CD8-positive, alpha-beta memory T cell (primary cell): ENCODE measurements at regions not wholly inside any gene's neighbourhood (a gene's known extent, or its start where the extent isn't known, plus 50 kb on each side); places are given as distances from the start of the nearest gene placed in this dataset.

Experiments used
- CTCF ChIA-PET: fragments of 350-600 bp; sonication (Branson Sonifier 250); formaldehyde crosslinking; loops from one replicate; lab custom pipeline; 2021; ENCODE audit warnings: antibody characterized with exemption; lab: Charles Lee
- POLR2A ChIA-PET: fragments of 350-600 bp; sonication (Branson Sonifier 250); formaldehyde crosslinking; loops from one replicate; lab custom pipeline; 2021; ENCODE audit warnings: antibody characterized with exemption; lab: Charles Lee
- DNase-seq, 5 donors: peaks; one replicate each; pipeline versions ENCODE4 v3.0.0 to v3.0.0-alpha.2; 2020 to 2022; ENCODE audit warnings: mixed read lengths in 1 of 5
- H3K27ac ChIP-seq: one replicate; pipeline ENCODE4 v1.7.0; 2013; ENCODE audit warnings: low read depth, mild to moderate bottlenecking, low read length, moderate library complexity
- H3K27me3 ChIP-seq: 2 replicates; pipeline ENCODE4 v1.7.0; 2013; ENCODE audit warnings: low read length, mild to moderate bottlenecking; ENCODE audit not compliant: insufficient read depth, poor library complexity, severe bottlenecking
- H3K36me3 ChIP-seq: 2 replicates; pipeline ENCODE4 v1.7.0; 2013; ENCODE audit warnings: mild to moderate bottlenecking, low read length, moderate library complexity; ENCODE audit not compliant: insufficient read depth
- H3K4me1 ChIP-seq: 2 replicates; pipeline ENCODE4 v1.7.0; 2013; ENCODE audit warnings: mild to moderate bottlenecking, low read length, moderate library complexity; ENCODE audit not compliant: insufficient read depth
- H3K4me3 ChIP-seq: 2 replicates; pipeline ENCODE4 v1.7.0; 2013; ENCODE audit warnings: mild to moderate bottlenecking, low read length
- H3K9me3 ChIP-seq: 2 replicates; pipeline ENCODE4 v1.7.0; 2013; ENCODE audit warnings: mild to moderate bottlenecking, low read length
- H3K27ac Mint-ChIP-seq, 8 donors: one replicate each; pipeline ENCODE4 v1.8.0; 2020 to 2021; ENCODE audit warnings: mixed read lengths in 8 of 8, mild to moderate bottlenecking in 6 of 8, inconsistent platforms in 3 of 8, moderate library complexity in 3 of 8
- H3K27me3 Mint-ChIP-seq, 2 donors: one replicate each; pipeline ENCODE4 v1.8.0; 2020 to 2021; ENCODE audit warnings: mixed read lengths in 2 of 2, mild to moderate bottlenecking in 1 of 2, moderate library complexity in 1 of 2
- H3K36me3 Mint-ChIP-seq, 3 donors: one replicate each; pipeline ENCODE4 v1.8.0; 2020 to 2021; ENCODE audit warnings: mixed read lengths in 3 of 3, inconsistent platforms in 1 of 3, mild to moderate bottlenecking in 1 of 3
- H3K4me1 Mint-ChIP-seq, 3 donors: one replicate each; pipeline ENCODE4 v1.8.0; 2020 to 2021; ENCODE audit warnings: mixed read lengths in 3 of 3, inconsistent platforms in 1 of 3, mild to moderate bottlenecking in 1 of 3
- H3K4me3 Mint-ChIP-seq, 7 donors: one replicate each; pipeline ENCODE4 v1.8.0; 2020 to 2021; ENCODE audit warnings: mixed read lengths in 7 of 7, mild to moderate bottlenecking in 6 of 7, moderate library complexity in 4 of 7, inconsistent platforms in 2 of 7
- H3K9me3 Mint-ChIP-seq, 5 donors: one replicate each; pipeline ENCODE4 v1.8.0; 2020 to 2022; ENCODE audit warnings: mixed read lengths in 5 of 5, mild to moderate bottlenecking in 3 of 5, moderate library complexity in 2 of 5, inconsistent platforms in 1 of 5

DNA sequence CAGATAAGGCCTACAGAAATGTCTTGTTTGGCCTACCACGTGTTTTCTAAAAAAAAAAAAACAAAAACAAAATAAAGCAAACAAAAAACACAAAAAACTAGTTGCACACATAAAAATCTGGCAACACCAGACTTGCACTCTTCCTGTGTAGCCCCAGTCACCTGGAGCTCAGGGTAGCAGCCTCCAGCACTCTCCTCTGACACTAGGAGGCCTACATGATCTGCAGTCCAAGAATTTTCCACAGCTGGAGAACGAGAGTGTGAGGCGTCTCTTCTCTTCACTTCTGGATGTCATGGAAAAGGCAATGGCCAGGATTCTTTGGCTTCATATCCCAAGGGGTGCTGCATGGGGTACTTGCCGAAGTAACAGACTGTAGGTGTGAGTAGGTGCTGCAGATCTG, 310.2 kb upstream of the SALL1 start:
- no peaks in the 10 kb centered on the region for H3K4me1 Mint-ChIP-seq
- no peak overlapping the region for H3K27ac ChIP-seq
- H3K27me3 ChIP-seq, result no peaks in the 10 kb centered on the region
- H3K36me3 Mint-ChIP-seq, result no peaks in the 10 kb centered on the region
- H3K9me3 Mint-ChIP-seq, result peaks cover 6 to 20% (median 9%) of the 10 kb centered on the region in 5 donors
- ChIA-PET POLR2A (no interaction called here), CTCF (no interaction called here)
- no peaks in the 10 kb centered on the region for H3K9me3 ChIP-seq
- no peak overlapping the region for H3K4me3 ChIP-seq
- H3K27ac Mint-ChIP-seq, result no peak overlapping the region
- peaks cover 0 to 1% of the 10 kb centered on the region in 2 donors for H3K27me3 Mint-ChIP-seq
- H3K4me1 ChIP-seq, result no peaks in the 10 kb centered on the region
- no peak for DNase-seq
- no peak overlapping the region for H3K4me3 Mint-ChIP-seq
- no peaks in the 10 kb centered on the region for H3K36me3 ChIP-seq

DNA sequence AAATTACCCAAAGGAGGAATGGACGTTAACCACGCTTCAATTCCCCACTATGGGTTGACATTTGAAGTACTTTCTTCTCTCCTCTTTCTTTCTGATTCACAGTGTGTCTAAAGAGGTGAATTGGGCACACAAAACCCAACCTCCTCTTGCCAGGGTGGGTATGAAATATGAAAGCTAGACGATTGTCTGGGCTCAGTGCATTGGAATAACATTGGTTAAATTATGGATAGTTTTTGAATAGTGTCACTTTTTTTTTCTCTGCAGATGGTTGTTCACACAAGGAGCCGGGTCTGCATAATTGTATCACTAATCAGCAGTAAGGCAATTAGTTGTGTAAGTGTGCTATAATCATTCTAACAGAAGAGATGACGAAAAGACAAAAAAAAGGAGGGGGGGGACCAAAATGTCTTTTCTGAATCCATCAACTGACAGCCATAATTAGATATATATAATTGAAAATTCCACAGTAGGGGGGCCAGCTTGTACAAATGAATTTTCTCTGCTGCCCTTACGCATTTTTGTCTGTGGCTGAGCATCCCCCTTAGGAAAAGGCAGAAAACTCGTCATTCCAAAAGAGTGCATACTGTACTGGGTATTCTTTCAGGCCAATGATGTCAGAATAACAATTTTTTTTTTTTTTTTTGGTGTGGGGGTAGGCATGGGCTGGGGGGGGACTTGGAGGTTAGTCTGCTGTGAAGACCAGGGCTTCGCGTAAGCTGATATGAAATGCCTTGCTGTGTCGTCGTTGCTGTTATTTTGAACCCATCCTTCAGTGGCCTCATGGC, 307.5 kb upstream of the SALL1 start:
- no peak for DNase-seq
- POLR2A ChIA-PET, result no interaction called here
- H3K36me3 Mint-ChIP-seq, result no peaks in the 10 kb centered on the region
- H3K9me3 Mint-ChIP-seq, result peaks cover 8 to 13% (median 11%) of the 10 kb centered on the region in 5 donors
- Histone ChIP-seq H3K36me3 (no peaks in the 10 kb centered on the region), H3K27ac (no peak overlapping the region), H3K27me3 (no peaks in the 10 kb centered on the region), H3K4me1 (no peaks in the 10 kb centered on the region), H3K4me3 (no peak overlapping the region), H3K9me3 (no peaks in the 10 kb centered on the region)
- H3K27ac Mint-ChIP-seq, result no peak overlapping the region
- no peaks in the 10 kb centered on the region for H3K27me3 Mint-ChIP-seq
- no peaks in the 10 kb centered on the region for H3K4me1 Mint-ChIP-seq
- CTCF ChIA-PET, result no interaction called here
- no peak overlapping the region for H3K4me3 Mint-ChIP-seq

- no peaks in the 10 kb centered on the region for H3K36me3 ChIP-seq
- H3K4me1 ChIP-seq, result no peaks in the 10 kb centered on the region
- no peaks in the 10 kb centered on the region for H3K27me3 ChIP-seq
- no peak overlapping the region for H3K27ac ChIP-seq
- no peaks in the 10 kb centered on the region for H3K36me3 Mint-ChIP-seq
- no peak overlapping the region for H3K4me3 ChIP-seq
- no peak overlapping the region for H3K4me3 Mint-ChIP-seq
- no peaks in the 10 kb centered on the region for H3K4me1 Mint-ChIP-seq
- DNase-seq, result no peak
- H3K27me3 Mint-ChIP-seq, result no peaks in the 10 kb centered on the region
- H3K9me3 ChIP-seq, result no peaks in the 10 kb centered on the region
- ChIA-PET POLR2A (no interaction called here), CTCF (no interaction called here)
- no peak overlapping the region for H3K27ac Mint-ChIP-seq
- peaks cover 8 to 13% (median 10%) of the 10 kb centered on the region in 5 donors for H3K9me3 Mint-ChIP-seq
Observed at GRCh38 chr16:51457775-51458174, 306.7 kb upstream of the SALL1 start.

DNA sequence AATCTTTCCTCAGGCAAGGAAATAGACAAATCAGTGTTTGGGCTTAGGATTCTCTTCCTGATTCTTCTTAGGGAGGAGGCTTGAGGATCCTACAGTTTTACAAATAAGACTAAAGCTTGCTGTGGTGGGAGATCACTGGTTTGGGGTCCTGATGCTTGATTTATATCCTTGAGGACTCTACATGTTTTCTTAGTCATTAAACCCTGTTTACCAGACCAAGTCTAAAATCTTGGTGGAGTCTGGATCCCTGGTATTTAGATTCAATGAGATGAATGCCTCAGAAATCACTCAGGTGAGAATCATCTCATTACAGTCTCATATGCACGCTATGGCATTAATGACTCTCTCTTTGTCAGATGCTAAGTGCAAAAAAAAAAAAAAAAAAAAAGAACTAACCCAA, 304.3 kb upstream of the SALL1 start:
- H3K4me1 Mint-ChIP-seq, result no peaks in the 10 kb centered on the region
- no peak overlapping the region for H3K4me3 Mint-ChIP-seq
- H3K27me3 Mint-ChIP-seq, result no peaks in the 10 kb centered on the region
- Histone ChIP-seq H3K4me3 (no peak overlapping the region), H3K4me1 (no peaks in the 10 kb centered on the region), H3K9me3 (no peaks in the 10 kb centered on the region), H3K27me3 (no peaks in the 10 kb centered on the region), H3K27ac (no peak overlapping the region), H3K36me3 (no peaks in the 10 kb centered on the region)
- ChIA-PET CTCF (no interaction called here), POLR2A (no interaction called here)
- no peak overlapping the region for H3K27ac Mint-ChIP-seq
- no peak for DNase-seq
- H3K36me3 Mint-ChIP-seq, result no peaks in the 10 kb centered on the region
- peaks cover 7 to 10% (median 8%) of the 10 kb centered on the region in 5 donors for H3K9me3 Mint-ChIP-seq

- CTCF ChIA-PET, result no interaction called here
- POLR2A ChIA-PET, result no interaction called here
- Histone ChIP-seq H3K4me3 (no peak overlapping the region), H3K27me3 (no peaks in the 10 kb centered on the region), H3K27ac (no peak overlapping the region), H3K4me1 (no peaks in the 10 kb centered on the region), H3K9me3 (no peaks in the 10 kb centered on the region), H3K36me3 (no peaks in the 10 kb centered on the region)
- no peaks in the 10 kb centered on the region for H3K27me3 Mint-ChIP-seq
- no peaks in the 10 kb centered on the region for H3K36me3 Mint-ChIP-seq
- H3K4me3 Mint-ChIP-seq, result no peak overlapping the region
- peaks cover 4 to 12% (median 5%) of the 10 kb centered on the region in 5 donors for H3K9me3 Mint-ChIP-seq
- no peak overlapping the region for H3K27ac Mint-ChIP-seq
- H3K4me1 Mint-ChIP-seq, result no peaks in the 10 kb centered on the region
- DNase-seq, result no peak
Observed at GRCh38 chr16:51453251-51453650, 302.2 kb upstream of the SALL1 start.

GRCh38 chr16:51450909-51451308, 299.8 kb upstream of the SALL1 start:
- H3K36me3 Mint-ChIP-seq, result no peaks in the 10 kb centered on the region
- POLR2A ChIA-PET, result no interaction called here
- Histone ChIP-seq H3K27ac (no peak overlapping the region), H3K4me3 (no peak overlapping the region), H3K9me3 (no peaks in the 10 kb centered on the region), H3K36me3 (no peaks in the 10 kb centered on the region), H3K27me3 (no peaks in the 10 kb centered on the region), H3K4me1 (no peaks in the 10 kb centered on the region)
- no peak for DNase-seq
- CTCF ChIA-PET, result no interaction called here
- peaks cover 0 to 6% (median 4%) of the 10 kb centered on the region in 5 donors for H3K9me3 Mint-ChIP-seq
- H3K27ac Mint-ChIP-seq, result no peak overlapping the region
- no peaks in the 10 kb centered on the region for H3K4me1 Mint-ChIP-seq
- H3K27me3 Mint-ChIP-seq, result no peaks in the 10 kb centered on the region
- no peak overlapping the region for H3K4me3 Mint-ChIP-seq

DNA sequence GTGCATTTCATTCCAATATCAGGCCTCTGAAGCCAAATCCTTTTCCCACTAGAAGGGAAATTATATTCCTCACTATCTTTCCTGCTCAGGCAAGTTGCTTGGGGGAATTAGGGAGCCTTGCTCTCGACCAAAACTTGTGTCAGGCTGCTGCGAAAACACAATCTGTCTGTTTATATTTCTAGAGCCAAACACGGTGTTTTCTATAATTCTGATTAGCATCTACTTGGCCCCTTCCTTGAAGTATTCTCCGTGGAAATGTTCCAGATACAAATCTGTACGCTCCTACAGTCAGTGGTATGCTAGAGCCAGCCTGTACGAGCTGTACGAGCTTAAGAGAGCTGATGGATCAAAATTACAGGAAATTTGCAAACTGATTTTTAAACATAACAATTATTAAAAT, 299.3 kb upstream of the SALL1 start:
- H3K9me3 Mint-ChIP-seq, result peaks cover 0 to 6% (median 3%) of the 10 kb centered on the region in 5 donors
- no peak overlapping the region for H3K27ac Mint-ChIP-seq
- no peak overlapping the region for H3K4me3 ChIP-seq
- no peaks in the 10 kb centered on the region for H3K9me3 ChIP-seq
- DNase-seq, result no peak
- H3K27me3 ChIP-seq, result no peaks in the 10 kb centered on the region
- no peaks in the 10 kb centered on the region for H3K4me1 Mint-ChIP-seq
- POLR2A ChIA-PET, result no interaction called here
- H3K27me3 Mint-ChIP-seq, result no peaks in the 10 kb centered on the region
- H3K36me3 ChIP-seq, result no peaks in the 10 kb centered on the region
- CTCF ChIA-PET, result no interaction called here
- no peaks in the 10 kb centered on the region for H3K4me1 ChIP-seq
- H3K36me3 Mint-ChIP-seq, result no peaks in the 10 kb centered on the region
- H3K4me3 Mint-ChIP-seq, result no peak overlapping the region
- no peak overlapping the region for H3K27ac ChIP-seq

DNA sequence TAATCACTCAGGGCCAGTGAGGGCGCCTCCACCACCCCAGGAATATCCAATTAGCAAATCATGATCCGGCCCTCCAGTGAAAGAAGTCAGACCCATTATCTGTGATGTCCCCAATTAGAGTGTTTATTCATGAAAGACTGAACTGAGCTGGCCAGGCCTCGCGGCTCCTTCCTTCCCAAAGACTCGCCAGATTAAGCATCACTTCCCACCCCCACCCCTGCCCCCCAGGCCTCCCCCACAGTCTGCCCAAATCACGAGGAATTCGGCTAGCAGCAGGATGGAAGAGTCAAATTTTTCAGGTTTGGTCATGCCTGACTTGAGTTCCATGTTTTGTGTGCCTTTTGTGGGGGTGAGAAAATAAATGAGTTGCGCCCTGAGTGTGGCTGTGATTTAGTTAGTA, 298.4 kb upstream of the SALL1 start:
- Histone ChIP-seq H3K36me3 (no peaks in the 10 kb centered on the region), H3K27me3 (no peaks in the 10 kb centered on the region), H3K9me3 (no peaks in the 10 kb centered on the region), H3K27ac (no peak overlapping the region), H3K4me1 (no peaks in the 10 kb centered on the region), H3K4me3 (no peak overlapping the region)
- H3K9me3 Mint-ChIP-seq, result peaks cover 0 to 4% (median 2%) of the 10 kb centered on the region in 5 donors
- CTCF ChIA-PET, result no interaction called here
- H3K4me3 Mint-ChIP-seq, result no peak overlapping the region
- POLR2A ChIA-PET, result no interaction called here
- H3K27ac Mint-ChIP-seq, result no peak overlapping the region
- no peak for DNase-seq
- no peaks in the 10 kb centered on the region for H3K4me1 Mint-ChIP-seq
- H3K36me3 Mint-ChIP-seq, result no peaks in the 10 kb centered on the region
- no peaks in the 10 kb centered on the region for H3K27me3 Mint-ChIP-seq
